A673 (cell line): ENCODE measurements at regions not wholly inside any gene's neighbourhood (a gene's known extent, or its start where the extent isn't known, plus 50 kb on each side); places are given as distances from the start of the nearest gene placed in this dataset.

Experiments
- BruUV-seq: library from RNA; stranded (reverse); fragments of 400-500 nt; replicated peaks from 2 replicates; lab custom pipeline; 2021; lab: Mats Ljungman, UMichigan
- CTCF ChIA-PET: fragments of 300-600 bp; sonication (Branson Sonifier 250); formaldehyde crosslinking; loops from one replicate; lab custom pipeline; 2022; ENCODE audit warnings: antibody characterized with exemption; lab: Charles Lee
- POLR2A ChIA-PET: fragments of 300-600 bp; sonication (Branson Sonifier 250); formaldehyde crosslinking; loops from one replicate; lab custom pipeline; 2022; ENCODE audit warnings: antibody characterized with exemption; ENCODE audit not compliant: low non-redundant PET; lab: Charles Lee
- DNase-seq: peaks from one replicate; pipeline ENCODE4 v3.0.0-alpha.2; 2015; ENCODE audit warnings: low spot score
- H3K27ac ChIP-seq: fragments of 200-600 bp; sonication (generic); 2 replicates; pipeline ENCODE4 v1.5.1; 2016; ENCODE audit warnings: mixed run types, low read depth, mild to moderate bottlenecking, mixed read lengths, antibody characterized with exemption, low read length; ENCODE audit not compliant: poor library complexity, severe bottlenecking
- H3K27me3 ChIP-seq: fragments of 200-600 bp; sonication (generic); replicated peaks from 2 replicates; pipeline ENCODE4 v1.6.1; 2017; ENCODE audit warnings: mixed run types, low read depth, mild to moderate bottlenecking, mixed read lengths, antibody characterized with exemption, low read length; ENCODE audit not compliant: insufficient read depth, poor library complexity
- H3K36me3 ChIP-seq: fragments of 200-600 bp; sonication (generic); 2 replicates; pipeline ENCODE4 v1.6.1; 2016; ENCODE audit warnings: mixed run types, mild to moderate bottlenecking, mixed read lengths, antibody characterized with exemption, low read length; ENCODE audit not compliant: insufficient read depth, poor library complexity, severe bottlenecking
- H3K4me1 ChIP-seq: fragments of 200-600 bp; sonication (generic); 2 replicates; pipeline ENCODE4 v1.6.1; 2017; ENCODE audit warnings: mixed run types, mild to moderate bottlenecking, mixed read lengths, antibody characterized with exemption, low read length; ENCODE audit not compliant: insufficient read depth, poor library complexity, severe bottlenecking
- H3K4me3 ChIP-seq: fragments of 200-600 bp; sonication (generic); 2 replicates; pipeline ENCODE4 v1.5.1; 2016; ENCODE audit warnings: low read depth, mixed run types, mild to moderate bottlenecking, mixed read lengths, low read length; ENCODE audit not compliant: poor library complexity, severe bottlenecking
- H3K9me3 ChIP-seq: fragments of 200-600 bp; sonication (generic); 2 replicates; pipeline ENCODE4 v1.6.1; 2016; ENCODE audit warnings: mixed run types, low read depth, mild to moderate bottlenecking, mixed read lengths, antibody characterized with exemption, low read length; ENCODE audit not compliant: poor library complexity, severe bottlenecking
- CTCF ChIP-seq: fragments of 300-800, 200-600 bp; sonication (generic); conservative IDR thresholded peaks from 2 replicates; pipeline ENCODE4 v1.5.1; 2017; ENCODE audit warnings: low read depth, mild to moderate bottlenecking, antibody characterized with exemption, low read length, moderate library complexity, mixed read lengths
- EZH2 ChIP-seq: fragments of 200-600 bp; sonication (generic); IDR thresholded peaks from 2 replicates; pipeline ENCODE4 v1.6.1; 2017; ENCODE audit warnings: borderline replicate concordance, low read depth, mild to moderate bottlenecking, mixed read lengths, antibody characterized with exemption, low read length; ENCODE audit not compliant: poor library complexity, severe bottlenecking
- intact Hi-C: fragments of 100-400 bp; cut with micrococcal nuclease; formaldehyde crosslinking; loops from one replicate; pipeline ENCODE4 v1.10.0; 2022; ENCODE audit not compliant: unreplicated experiment

- H3K4me3 ChIP-seq = no peak overlapping the region
- TF ChIP-seq EZH2 (no peak), CTCF (no peak)
- H3K36me3 ChIP-seq = no peaks in the 10 kb centered on the region
- DNase-seq = peak; percentile 81
- CTCF ChIA-PET = no interaction called here
- H3K4me1 ChIP-seq = peaks cover 17% of the 10 kb centered on the region
- intact Hi-C loops = no loop called here
- no TSS peak for BruUV-seq
- peak overlapping the region; percentile 32 for H3K27ac ChIP-seq
- POLR2A ChIA-PET = no interaction called here
- peaks cover 2% of the 10 kb centered on the region for H3K9me3 ChIP-seq
- H3K27me3 ChIP-seq = no peaks in the 10 kb centered on the region
Measured at GRCh38 chr9:75390951-75391350, 302.6 kb downstream of the OSTF1 start.

DNA sequence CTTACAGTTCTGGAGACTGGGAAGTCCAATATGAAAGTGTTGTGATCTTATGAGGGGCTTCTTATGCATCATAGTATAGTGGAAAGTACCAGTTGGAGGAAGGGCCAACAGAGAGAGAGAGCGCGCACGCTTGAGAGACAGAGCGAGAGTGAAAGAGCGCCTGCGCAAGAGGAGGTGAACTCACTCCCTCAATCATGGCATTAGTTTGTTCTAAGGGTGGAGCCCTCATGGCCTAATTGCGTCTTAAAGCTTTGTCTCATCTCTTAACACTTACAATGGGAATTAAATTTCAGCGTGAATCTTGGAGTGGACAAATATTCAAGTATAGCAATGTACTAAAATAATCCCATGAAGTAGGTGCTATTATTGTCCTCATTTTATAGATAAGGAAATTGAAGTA is 303.2 kb downstream of the OSTF1 start:
- H3K36me3 ChIP-seq = no peaks in the 10 kb centered on the region
- intact Hi-C loops = no loop called here
- no peaks in the 10 kb centered on the region for H3K9me3 ChIP-seq
- peak overlapping the region; percentile 32 for H3K27ac ChIP-seq
- no peak for DNase-seq
- H3K27me3 ChIP-seq = no peaks in the 10 kb centered on the region
- H3K4me1 ChIP-seq = peaks cover 17% of the 10 kb centered on the region
- ChIA-PET CTCF (no interaction called here), POLR2A (no interaction called here)
- TF ChIP-seq EZH2 = no peak
- TF ChIP-seq CTCF = no peak
- no peak overlapping the region for H3K4me3 ChIP-seq
- BruUV-seq = TSS peak; percentile 79

GRCh38 chr9:75395336-75395735 is 307.0 kb downstream of the OSTF1 start:
- H3K4me1 ChIP-seq = peaks cover 16% of the 10 kb centered on the region
- intact Hi-C loops = no loop called here
- no TSS peak for BruUV-seq
- H3K36me3 ChIP-seq = no peaks in the 10 kb centered on the region
- no peak for DNase-seq
- CTCF ChIA-PET = no interaction called here
- TF ChIP-seq CTCF (no peak), EZH2 (no peak)
- H3K27me3 ChIP-seq = no peaks in the 10 kb centered on the region
- H3K9me3 ChIP-seq = no peaks in the 10 kb centered on the region
- POLR2A ChIA-PET = no interaction called here
- no peak overlapping the region for H3K4me3 ChIP-seq
- no peak overlapping the region for H3K27ac ChIP-seq
